SIG-M5 treated with dmso at 0.1 percent for 504 hours (cell line): ENCODE measurements at regions not wholly inside any gene's neighbourhood (a gene's known extent, or its start where the extent isn't known, plus 50 kb on each side); places are given as distances from the start of the nearest gene placed in this dataset.

ENCODE experiments used
- DNase-seq: peaks from one replicate; lab custom pipeline; 2025; ENCODE audit not compliant: unreplicated experiment; lab: John Stamatoyannopoulos, UW

DNA sequence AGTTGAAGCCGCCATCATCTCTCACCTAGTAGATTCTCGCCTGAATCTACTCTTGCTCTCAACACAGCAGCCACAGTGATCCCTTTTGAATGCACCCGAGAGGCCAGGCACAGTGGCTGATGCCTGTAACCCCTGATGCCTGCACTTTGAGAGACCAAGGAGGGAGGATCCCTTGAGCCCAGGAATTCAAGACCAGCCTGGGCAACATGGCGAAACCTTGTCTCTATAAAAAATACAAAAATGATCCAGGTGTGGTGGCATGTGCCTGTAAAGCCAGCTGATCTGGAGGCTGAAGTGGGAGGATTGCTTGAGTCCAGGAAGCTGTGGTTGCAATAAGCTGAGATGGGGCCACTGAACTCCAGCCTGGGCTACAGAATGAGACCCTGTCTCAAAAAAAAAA lies 60.3 kb upstream of the EML4 start:
- DNase-seq: no peak

DNA sequence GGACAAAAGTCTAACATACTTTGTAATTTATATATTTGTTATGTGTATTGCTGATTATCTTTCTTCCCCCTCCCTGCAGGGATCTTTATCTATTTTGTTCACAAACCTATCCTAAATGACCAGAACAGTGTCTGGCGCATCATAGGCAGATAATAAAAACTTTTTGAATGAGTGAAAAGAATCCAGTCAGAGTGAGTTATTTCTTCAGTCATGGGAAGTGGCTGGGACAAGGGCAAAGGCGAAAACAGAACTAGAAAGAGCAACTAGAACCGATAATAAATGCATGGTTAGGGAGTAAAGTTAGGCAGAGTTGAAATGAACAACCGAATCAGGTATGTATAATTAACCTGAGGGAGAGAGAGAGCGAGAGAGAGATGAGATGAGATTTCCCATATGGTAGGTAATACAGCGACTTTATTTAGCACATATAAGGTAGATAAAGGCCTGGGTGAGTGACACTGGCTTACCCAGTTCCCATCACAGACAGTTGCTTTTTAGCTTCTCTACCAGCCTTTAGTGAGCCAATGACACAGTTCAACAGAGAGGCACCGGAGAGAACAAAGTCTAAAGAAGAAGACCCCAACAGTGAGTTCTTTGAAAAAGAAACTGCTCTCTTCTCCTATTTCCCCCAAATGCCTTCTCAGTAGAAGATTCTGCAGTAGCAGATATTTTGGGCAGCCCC lies 59.1 kb upstream of the EML4 start:
- no peak for DNase-seq

DNA sequence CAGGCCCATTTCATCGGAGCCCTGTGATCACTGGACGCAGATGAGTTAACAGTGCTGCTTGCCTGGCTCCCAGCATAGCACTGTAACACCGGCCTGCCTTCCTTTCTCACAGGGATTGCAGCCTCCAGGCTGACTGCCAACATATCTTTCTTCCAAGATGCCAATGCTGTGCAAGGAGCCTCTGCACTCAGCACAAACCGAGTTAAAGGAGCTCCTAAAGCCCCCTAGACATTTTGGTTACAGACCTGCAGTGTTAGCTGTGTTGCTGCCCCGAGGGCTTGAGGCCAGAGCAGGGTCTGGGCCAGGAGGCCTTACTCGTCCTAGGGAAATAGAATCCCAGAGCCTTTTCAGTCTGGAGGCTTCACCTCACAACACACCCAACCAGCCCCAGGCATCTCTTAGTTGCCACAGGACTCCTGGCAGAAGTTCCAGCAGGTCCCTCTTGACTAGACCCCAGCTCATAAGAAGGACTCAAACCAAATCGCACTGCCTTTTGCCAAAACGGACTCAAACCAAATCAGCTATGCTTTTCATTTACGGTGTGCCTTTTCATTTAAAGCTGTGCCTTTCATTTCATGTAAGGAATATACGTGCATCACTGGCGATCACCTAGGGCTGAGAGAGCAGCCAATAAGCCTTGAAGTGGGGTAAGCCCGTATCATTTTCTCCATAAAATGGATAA lies 58.4 kb upstream of the EML4 start:
- no peak for DNase-seq

DNA sequence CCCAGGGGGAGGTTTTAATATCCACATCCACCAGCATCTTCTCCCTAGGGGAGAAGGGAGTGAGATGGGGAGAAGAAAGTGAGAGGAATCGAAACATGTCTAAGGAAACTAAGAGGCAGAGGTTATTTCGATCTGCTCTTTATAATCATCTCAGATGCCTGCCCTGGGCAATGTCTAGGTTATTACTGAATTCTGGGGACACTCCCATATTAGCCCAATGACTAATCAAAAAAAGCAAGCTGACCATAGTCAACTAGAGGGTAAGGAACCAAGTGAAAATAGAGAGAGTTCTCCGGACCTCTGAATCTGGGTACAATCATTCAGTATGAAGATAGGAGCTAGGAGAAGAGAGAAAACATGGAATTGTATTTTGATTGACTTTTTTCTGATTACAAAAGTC lies 56.7 kb upstream of the EML4 start:
- DNase-seq: no peak

DNA sequence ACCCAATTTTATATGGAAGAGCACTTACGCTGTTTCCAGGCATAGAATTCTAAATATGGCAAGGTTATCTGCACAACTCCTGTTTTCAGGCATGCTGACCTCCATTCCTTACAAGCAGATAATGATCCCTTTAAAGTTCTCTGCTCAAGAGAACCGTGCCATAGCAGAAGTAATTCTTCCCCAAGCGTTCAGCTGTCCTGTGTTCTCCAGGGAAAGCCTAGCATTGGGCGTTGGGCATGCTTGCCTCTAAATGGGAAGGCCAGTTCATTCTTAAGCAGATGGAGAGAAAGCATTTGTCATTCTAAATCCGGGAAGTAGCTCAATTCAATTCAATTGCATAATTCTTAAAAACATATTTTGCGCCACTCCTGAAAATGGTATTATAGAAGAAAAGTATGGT lies 55.7 kb upstream of the EML4 start:
- no peak for DNase-seq

DNA sequence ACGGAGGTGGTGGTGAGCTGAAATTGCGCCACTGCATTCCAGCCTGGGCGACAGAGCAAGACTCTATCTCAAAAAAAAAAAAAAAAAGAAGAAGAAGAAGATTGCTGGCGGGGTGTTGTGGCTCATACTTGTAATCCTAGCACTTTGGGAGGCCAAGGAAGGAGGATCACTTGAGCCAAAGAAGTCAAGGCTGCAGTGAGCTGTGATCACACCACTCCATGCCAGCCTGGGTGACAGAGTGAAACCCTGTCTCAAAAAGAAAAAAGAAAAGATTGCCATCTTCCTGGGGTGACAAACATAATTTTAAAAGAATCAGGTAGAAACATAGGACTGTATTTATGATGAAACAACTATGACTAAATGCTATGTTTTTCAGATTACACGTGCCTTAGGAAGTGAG lies 55.1 kb upstream of the EML4 start:
- no peak for DNase-seq

DNA sequence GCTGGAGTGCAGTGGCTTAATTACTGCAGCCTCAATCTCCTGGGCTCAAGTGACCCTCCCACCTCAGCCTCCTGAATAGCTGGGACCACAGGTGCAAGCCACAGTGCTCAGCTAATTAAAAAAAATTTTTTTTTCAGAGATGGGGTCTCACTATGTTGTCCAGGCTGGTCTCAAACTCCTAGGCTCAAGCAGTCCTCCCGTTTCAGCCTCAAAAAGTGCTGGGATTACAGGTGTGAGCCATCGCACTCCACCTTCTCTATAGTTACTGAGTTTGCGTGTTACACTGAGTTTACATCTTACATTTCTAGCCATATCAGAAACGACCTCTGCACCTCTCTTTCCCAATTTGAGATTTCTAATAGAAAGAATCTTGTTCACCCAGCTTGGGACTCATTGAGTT lies 53.6 kb upstream of the EML4 start:
- DNase-seq: no peak

DNA sequence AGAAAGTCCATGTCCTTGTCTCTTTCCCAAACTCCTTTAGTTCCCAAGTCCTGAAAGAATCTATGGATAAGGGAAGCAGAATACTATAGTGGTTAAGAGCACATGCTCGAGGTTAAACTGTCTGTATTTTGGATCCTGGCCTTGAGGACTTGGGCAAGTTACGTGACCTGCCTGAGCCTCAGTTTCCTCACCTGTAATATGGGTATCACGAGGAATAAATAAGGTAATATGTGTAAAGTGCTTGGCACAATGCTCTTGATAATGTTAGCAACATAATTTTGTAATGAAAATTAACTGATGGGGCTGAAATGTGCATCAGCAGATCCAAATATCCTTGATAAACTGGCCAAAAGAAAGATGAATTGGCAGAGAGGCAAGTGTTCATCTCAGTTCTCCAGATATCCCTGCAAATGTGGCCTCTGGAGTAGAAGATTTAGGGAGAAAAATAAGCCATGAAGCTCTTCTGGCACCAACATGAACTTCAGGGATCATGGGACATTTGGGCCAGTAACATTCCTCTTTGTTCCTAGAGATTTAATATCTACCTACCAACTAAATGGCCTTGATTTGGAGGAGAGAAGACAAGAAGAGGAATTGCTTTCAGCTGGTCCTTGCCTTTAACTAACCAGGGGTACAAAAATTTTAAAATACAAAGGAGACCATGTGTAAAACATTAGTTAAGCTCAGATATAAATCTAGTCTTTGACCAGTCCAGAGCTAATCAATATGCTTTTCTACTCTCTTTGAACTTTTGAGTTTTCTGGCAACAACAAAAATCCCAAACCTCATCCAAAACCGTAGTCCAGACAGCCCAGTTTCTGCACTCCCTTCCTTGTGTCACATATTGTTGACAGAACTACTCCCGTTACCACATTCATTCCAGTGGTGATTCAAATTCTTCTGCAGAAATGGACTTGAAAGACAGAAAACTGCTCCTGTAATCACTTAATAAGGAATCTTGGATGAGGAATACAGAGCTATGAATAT lies 52.7 kb upstream of the EML4 start:
- DNase-seq: no peak

DNA sequence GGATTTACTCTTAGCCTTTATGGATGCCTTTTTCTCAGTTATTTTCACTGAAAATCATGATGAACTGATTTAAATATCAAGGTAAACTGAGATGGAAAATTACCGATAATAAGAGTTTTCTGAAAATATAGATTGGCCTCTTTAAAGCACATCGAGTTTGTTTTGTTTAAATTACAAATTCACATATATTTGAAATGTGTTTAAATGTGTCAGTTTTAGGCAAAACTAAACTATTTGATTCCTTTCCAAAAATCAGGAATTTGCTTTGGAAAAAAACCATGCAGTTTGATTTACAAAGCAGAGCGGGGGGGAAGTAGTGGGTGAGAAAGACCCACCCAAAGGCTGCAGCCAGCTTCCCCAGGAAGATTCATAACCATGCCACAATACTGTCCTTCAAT lies 52.0 kb upstream of the EML4 start:
- DNase-seq: no peak

DNA sequence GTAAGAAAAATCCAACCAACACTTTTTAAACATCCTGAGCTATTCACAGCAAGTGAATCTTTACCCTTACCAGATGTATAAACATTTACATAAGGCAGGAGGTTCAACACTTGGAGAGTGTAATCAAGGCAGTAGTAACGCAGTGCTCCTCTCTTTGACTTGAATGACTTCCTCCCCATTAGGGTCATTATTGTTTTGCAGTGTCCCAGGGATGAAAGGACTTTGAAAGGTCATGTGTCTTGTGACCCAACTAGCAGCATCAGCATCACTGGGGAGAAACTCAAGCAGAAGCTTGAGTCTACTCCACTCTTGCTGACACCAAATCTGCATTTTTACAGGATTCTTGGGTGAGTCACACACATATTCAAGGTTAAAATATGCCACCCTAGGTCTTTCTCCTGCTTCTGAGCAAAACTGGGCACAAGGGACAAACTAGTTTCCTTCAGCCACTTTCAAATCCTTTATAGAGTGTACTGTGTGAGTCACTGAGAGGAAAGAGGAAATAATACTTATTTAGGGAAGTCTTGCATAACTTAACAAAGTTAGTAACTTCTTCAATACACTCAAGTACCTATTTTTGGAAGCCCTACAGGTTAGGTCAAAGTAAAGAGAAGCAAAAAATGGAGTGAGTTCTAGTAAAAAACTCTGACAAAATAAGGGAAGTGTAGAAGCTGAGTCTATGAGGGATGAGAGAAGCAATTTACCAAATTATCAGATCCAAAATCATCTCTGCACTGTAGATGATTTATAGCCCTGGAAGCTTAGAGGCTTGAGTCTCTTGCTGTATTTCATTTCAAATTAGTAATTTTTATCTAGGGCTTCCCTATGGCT lies 51.0 kb upstream of the EML4 start:
- peak; percentile 98 for DNase-seq

DNA sequence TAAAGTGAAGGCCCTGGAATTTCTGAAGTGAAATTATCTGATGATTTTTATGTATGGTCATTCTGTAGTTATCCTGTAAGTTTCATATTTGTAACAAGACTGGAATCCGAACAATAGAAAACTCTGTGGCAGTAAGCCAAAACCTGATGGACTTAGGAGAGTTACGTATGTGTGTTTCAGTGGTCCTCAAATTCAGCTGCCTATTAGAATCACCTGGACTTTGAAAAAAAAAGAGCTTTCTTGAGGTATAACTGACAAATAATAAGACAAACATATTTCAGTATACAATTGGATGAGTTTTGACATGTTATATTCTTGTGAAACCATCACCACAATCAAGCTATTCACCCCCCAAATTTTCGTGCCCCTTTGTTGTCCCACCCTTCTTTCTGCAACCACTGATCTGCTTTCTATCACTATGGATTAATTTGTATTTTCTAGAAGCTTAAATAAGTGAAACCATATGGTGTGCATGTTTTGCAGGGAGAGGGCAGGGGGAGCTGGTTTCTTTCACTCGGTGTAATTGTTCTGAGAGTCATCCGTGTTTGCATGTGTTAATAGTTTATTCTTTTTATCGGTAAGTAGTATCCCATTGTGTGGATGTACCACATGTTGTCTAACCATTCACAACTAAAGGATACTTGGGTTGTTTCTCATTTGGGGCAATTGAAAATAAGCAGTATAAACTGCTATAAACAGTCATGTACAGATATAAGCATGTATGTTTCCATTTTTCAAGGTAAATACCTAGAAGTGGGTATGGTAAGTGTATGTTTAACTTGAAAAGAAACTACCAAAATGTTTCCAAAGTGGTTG lies 50.2 kb upstream of the EML4 start:
- no peak for DNase-seq
